Activated B cell treated with CpG ODN at 0.5 μM for 24 hours (primary cell): ENCODE measurements at regions not wholly inside any gene's neighbourhood (a gene's known extent, or its start where the extent isn't known, plus 50 kb on each side); places are given as distances from the start of the nearest gene placed in this dataset.

Experiments
- ATAC-seq: fragments of 200-7000 bp; cut with Tn5 transposase; one replicate; pipeline ENCODE4 v1.10.0; 2021; ENCODE audit warnings: low read depth, mild to moderate bottlenecking, moderate library complexity
- CTCF ChIA-PET: fragments of 350-600 bp; sonication (Branson Sonifier 250); formaldehyde crosslinking; loops from one replicate; lab custom pipeline; 2021; ENCODE audit warnings: antibody characterized with exemption; lab: Charles Lee
- POLR2A ChIA-PET: fragments of 350-600 bp; sonication (Branson Sonifier 250); formaldehyde crosslinking; loops from one replicate; lab custom pipeline; 2021; ENCODE audit warnings: antibody characterized with exemption; lab: Charles Lee
- DNase-seq: peaks from one replicate; pipeline ENCODE4 v3.0.0; 2022
- H3K27ac Mint-ChIP-seq: one replicate; pipeline ENCODE4 v1.8.0; 2020; ENCODE audit warnings: mixed read lengths
- H3K27me3 Mint-ChIP-seq: one replicate; pipeline ENCODE4 v1.8.0; 2021; ENCODE audit warnings: mixed read lengths
- H3K36me3 Mint-ChIP-seq: one replicate; pipeline ENCODE4 v1.8.0; 2021; ENCODE audit warnings: low read depth, mixed read lengths
- H3K4me1 Mint-ChIP-seq: one replicate; pipeline ENCODE4 v1.8.0; 2021; ENCODE audit warnings: mixed read lengths
- H3K4me3 Mint-ChIP-seq: one replicate; pipeline ENCODE4 v1.8.0; 2020; ENCODE audit warnings: mild to moderate bottlenecking, mixed read lengths
- H3K9me3 Mint-ChIP-seq: one replicate; pipeline ENCODE4 v1.8.0; 2020; ENCODE audit warnings: mixed read lengths
- intact Hi-C: fragments of 100-400 bp; cut with micrococcal nuclease; formaldehyde crosslinking; loops from one replicate; pipeline ENCODE4 v1.15.1; 2024
- TF ChIP-seq, protein P1 (sequence below): fragments of 200-600 bp; IDR thresholded peaks from one replicate; pipeline ENCODE4 v1.8.0; 2022; ENCODE audit warnings: antibody characterized with exemption, mild to moderate bottlenecking

DNA sequence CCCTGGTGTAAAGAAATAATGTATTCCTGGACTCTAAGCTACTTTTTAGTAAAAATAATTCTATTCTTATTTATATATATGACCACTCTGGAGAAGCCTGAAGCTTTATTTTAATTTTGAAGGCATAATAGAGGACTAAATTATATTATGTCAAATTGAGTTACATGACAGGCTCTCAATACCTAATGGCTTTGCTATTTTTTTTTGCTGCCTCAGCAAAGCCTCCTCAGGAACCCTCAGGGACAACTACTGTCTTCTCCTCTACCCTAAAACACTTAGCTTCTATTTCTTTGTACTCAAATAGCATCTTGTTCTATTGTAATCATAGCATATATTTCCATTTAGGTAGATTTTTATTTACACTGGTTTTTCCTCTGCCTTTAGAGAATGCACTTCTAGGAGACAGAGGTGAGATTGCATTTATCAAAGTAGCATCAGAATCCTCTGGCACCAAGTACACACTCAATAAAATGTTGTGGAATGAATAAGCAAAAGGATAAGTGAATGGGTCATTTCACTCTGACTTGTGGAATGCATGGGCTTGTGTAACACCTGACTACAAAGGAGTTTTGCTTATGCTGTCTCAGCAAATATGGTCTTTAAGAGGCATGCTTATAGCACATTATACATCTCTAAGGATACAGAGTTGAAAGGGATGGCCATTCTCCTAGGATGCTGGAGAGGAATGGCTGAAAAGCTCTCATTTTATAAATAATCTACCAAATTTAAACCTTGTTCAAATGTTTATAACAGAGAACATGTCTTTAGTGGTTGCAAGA, 605.2 kb downstream of the KCNJ2 start:
- intact Hi-C loops, result no loop called here
- no peaks in the 10 kb centered on the region for H3K27me3 Mint-ChIP-seq
- H3K27ac Mint-ChIP-seq, result no peak overlapping the region
- no peaks in the 10 kb centered on the region for H3K36me3 Mint-ChIP-seq
- DNase-seq (no peak), ATAC-seq (no peak)
- H3K4me3 Mint-ChIP-seq, result no peak overlapping the region
- TF ChIP-seq, protein P1, sequence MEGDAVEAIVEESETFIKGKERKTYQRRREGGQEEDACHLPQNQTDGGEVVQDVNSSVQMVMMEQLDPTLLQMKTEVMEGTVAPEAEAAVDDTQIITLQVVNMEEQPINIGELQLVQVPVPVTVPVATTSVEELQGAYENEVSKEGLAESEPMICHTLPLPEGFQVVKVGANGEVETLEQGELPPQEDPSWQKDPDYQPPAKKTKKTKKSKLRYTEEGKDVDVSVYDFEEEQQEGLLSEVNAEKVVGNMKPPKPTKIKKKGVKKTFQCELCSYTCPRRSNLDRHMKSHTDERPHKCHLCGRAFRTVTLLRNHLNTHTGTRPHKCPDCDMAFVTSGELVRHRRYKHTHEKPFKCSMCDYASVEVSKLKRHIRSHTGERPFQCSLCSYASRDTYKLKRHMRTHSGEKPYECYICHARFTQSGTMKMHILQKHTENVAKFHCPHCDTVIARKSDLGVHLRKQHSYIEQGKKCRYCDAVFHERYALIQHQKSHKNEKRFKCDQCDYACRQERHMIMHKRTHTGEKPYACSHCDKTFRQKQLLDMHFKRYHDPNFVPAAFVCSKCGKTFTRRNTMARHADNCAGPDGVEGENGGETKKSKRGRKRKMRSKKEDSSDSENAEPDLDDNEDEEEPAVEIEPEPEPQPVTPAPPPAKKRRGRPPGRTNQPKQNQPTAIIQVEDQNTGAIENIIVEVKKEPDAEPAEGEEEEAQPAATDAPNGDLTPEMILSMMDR, result no peak
- H3K4me1 Mint-ChIP-seq, result no peaks in the 10 kb centered on the region
- no peaks in the 10 kb centered on the region for H3K9me3 Mint-ChIP-seq
- ChIA-PET POLR2A (no interaction called here), CTCF (no interaction called here)

DNA sequence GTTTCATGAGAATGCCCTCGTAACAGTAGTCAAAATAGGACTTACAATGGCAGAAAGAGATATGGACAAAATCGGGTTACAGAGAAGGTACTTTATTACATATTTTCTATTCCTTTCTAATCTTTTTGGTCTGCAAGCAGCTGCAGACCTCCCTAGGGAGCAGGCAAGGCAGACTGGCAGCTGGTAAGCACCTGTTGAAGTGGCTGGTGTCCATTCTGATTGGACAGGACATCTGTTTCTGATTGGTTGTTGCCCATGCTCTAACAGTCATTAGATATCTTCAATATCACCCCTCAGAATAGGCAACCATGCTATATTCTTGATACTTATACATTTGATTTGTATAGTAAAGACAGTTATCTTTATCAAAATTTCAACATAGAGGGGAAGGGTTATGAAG, 606.3 kb downstream of the KCNJ2 start:
- H3K27me3 Mint-ChIP-seq, result no peaks in the 10 kb centered on the region
- POLR2A ChIA-PET, result no interaction called here
- intact Hi-C loops, result no loop called here

DNA sequence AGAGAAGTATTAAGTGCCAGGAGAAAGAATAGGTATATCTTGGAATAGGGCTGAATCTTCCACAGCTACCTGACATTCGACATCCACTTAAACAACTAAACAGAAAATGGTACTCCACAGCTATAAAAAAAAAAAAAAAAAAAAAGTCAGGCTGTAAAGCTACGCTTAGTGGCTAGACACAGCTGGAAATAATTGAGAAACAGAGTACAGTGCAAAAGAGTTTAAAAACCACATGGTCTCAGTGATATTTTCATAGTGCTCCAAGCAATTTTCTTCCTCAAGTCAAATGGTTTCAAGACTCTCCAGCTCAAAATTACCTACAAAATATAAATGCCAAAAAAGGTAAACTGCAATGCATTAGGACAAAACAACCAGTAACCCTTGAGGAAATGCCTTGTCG, 607.1 kb downstream of the KCNJ2 start:
- no peaks in the 10 kb centered on the region for H3K27me3 Mint-ChIP-seq
- ATAC-seq, result no peak
- H3K4me3 Mint-ChIP-seq, result no peak overlapping the region
- TF ChIP-seq, protein P1, result no peak
- ChIA-PET CTCF (no interaction called here), POLR2A (no interaction called here)
- H3K9me3 Mint-ChIP-seq, result no peaks in the 10 kb centered on the region
- intact Hi-C loops, result no loop called here
- no peaks in the 10 kb centered on the region for H3K4me1 Mint-ChIP-seq
- DNase-seq, result no peak
- no peak overlapping the region for H3K27ac Mint-ChIP-seq
- H3K36me3 Mint-ChIP-seq, result no peaks in the 10 kb centered on the region

More for the DNA sequence above, 606.3 kb downstream of the KCNJ2 start:
- Mint-ChIP-seq H3K9me3 (no peaks in the 10 kb centered on the region), H3K27ac (no peak overlapping the region), H3K36me3 (no peaks in the 10 kb centered on the region), H3K4me3 (no peak overlapping the region), H3K4me1 (no peaks in the 10 kb centered on the region)
- no peak for DNase-seq
- TF ChIP-seq, protein P1, result no peak
- CTCF ChIA-PET, result no interaction called here
- no peak for ATAC-seq

DNA sequence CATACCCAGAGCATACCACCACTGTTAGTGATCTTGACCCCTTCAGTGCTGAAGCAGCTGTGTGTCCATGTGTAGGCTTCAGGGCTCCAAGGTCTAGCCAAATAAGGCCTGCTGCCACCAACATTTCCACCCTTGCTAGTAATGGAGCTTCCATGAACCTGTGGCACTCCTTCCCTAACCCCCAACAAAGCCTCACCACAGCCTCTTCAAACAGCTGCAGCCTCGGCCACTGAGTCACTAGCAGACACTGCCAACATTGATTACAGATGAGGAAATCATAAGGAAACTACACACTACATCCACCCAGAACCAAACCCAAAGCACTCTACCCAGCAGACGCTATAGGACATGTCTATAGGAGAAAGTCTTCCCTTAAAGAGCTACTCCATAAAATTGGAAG, 610.7 kb downstream of the KCNJ2 start:
- Mint-ChIP-seq H3K4me1 (no peaks in the 10 kb centered on the region), H3K27ac (no peak overlapping the region), H3K9me3 (no peaks in the 10 kb centered on the region), H3K36me3 (no peaks in the 10 kb centered on the region), H3K4me3 (no peak overlapping the region), H3K27me3 (no peaks in the 10 kb centered on the region)
- POLR2A ChIA-PET, result no interaction called here
- CTCF ChIA-PET, result no interaction called here
- intact Hi-C loops, result no loop called here
- TF ChIP-seq, protein P1, result no peak
- ATAC-seq (no peak), DNase-seq (no peak)

DNA sequence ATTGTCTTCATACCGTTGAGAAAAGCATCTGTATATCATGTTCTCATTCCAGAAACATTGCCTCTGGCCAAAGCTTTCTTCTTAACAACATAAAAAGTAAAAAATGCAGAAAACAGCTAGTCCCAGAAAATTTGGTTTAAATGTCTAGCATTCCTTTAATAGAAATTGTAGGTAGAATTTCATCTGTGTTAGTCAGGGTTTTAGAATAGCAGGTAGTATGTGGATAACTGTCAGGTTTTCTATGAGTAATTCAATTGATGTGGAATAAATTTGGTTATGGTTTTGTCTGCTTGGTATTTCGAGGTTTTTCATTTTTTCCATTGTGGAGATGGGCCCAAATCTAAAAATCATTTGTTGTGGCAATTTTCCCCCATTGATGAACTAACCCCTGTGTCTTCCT, 616.7 kb downstream of the KCNJ2 start:
- DNase-seq, result no peak
- no peaks in the 10 kb centered on the region for H3K27me3 Mint-ChIP-seq
- H3K27ac Mint-ChIP-seq, result no peak overlapping the region
- no peaks in the 10 kb centered on the region for H3K4me1 Mint-ChIP-seq
- CTCF ChIA-PET, result no interaction called here
- no peak overlapping the region for H3K4me3 Mint-ChIP-seq
- POLR2A ChIA-PET, result no interaction called here
- TF ChIP-seq, protein P1, result no peak
- no peaks in the 10 kb centered on the region for H3K36me3 Mint-ChIP-seq
- intact Hi-C loops, result no loop called here
- peaks cover 3% of the 10 kb centered on the region for H3K9me3 Mint-ChIP-seq
- ATAC-seq, result no peak
